ENCODE measurements at regions not wholly inside any gene's neighbourhood (a gene's known extent, or its start where the extent isn't known, plus 50 kb on each side); places are given as distances from the start of the nearest gene placed in this dataset.

DNA sequence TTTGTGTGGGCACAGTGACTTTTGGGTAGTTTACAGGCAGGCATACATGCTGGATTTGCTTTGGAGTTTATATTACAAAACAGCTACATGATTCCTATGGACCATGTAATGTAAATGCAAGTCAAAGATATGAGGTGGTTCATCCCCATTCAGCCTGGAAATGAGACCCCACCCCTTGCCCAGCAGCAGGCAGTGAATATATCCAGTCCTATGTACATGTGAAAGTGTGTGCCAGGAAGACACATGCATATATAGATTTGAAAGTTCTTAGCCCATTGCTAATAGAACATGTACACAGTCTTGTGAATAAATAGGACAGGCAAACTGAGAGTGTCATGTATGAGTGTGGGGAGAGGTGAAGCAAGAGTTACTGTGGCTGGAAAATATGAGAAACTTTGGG is 65.3 kb downstream of the FZD1 start (continued):
- TF ChIP-seq, protein P1, sequence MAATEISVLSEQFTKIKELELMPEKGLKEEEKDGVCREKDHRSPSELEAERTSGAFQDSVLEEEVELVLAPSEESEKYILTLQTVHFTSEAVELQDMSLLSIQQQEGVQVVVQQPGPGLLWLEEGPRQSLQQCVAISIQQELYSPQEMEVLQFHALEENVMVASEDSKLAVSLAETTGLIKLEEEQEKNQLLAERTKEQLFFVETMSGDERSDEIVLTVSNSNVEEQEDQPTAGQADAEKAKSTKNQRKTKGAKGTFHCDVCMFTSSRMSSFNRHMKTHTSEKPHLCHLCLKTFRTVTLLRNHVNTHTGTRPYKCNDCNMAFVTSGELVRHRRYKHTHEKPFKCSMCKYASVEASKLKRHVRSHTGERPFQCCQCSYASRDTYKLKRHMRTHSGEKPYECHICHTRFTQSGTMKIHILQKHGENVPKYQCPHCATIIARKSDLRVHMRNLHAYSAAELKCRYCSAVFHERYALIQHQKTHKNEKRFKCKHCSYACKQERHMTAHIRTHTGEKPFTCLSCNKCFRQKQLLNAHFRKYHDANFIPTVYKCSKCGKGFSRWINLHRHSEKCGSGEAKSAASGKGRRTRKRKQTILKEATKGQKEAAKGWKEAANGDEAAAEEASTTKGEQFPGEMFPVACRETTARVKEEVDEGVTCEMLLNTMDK (IDR thresholded peaks at IDR 0.05; ENCODE audit: borderline replicate concordance, insufficient read depth, low read depth, low read length, poor library complexity, severe bottlenecking) = no peak
- TF ChIP-seq, protein P2, sequence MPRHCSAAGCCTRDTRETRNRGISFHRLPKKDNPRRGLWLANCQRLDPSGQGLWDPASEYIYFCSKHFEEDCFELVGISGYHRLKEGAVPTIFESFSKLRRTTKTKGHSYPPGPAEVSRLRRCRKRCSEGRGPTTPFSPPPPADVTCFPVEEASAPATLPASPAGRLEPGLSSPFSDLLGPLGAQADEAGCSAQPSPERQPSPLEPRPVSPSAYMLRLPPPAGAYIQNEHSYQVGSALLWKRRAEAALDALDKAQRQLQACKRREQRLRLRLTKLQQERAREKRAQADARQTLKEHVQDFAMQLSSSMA (CRISPR knock-in tag; IDR thresholded peaks at IDR 0.05) = no peak
- TF ChIP-seq JUN (IDR thresholded peaks at IDR 0.05; ENCODE audit: borderline replicate concordance, low read depth, low read length) = no peak
- TF ChIP-seq JUN (CRISPR knock-in tag; IDR thresholded peaks at IDR 0.05; ENCODE audit: borderline replicate concordance) = no peak
- no peak for TF ChIP-seq FOS (IDR thresholded peaks at IDR 0.05; ENCODE audit: extremely low read depth, insufficient read length)

DNA sequence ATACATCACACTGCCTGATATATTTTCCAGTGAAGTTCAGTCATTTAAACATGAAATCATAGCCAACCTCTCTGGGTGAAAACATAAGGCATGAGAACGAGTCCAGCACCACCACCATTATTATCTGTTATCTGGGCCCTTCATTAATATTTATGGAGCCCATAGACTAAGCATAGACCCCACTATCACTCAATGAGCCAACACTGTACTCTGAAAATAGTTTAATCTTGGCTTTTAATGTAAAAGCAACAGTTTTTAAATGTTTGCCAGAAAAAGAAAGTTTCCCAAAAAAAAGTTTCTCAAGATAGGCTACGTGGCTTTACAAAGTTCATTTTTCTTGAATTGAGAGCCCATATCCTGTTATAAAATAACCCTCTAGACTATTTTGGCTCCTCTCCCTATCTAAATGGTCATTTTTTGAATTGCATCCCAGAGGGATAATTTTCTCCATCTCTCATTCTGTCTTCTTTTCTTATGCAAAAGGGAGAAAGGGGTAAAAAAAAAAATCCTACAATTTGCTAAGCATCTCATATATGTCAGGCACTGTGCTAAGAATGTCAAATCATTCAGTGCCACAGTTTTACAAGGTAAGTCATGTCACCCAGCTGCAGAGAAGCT is 66.1 kb downstream of the FZD1 start:
- BruUV-seq (replicated peaks) = no TSS peak
- Histone ChIP-seq H3K9me3 (replicated peaks; ENCODE audit: control insufficient read depth, insufficient read depth, low read depth, low read length) (no peaks in the 10 kb centered on the region), H3K4me2 (ENCODE audit: insufficient read depth, low read length) (no peak overlapping the region), H3K9me1 (ENCODE audit: control insufficient read depth, insufficient read depth, low read length) (no peaks in the 10 kb centered on the region), H3K4me1 (replicated peaks in 1 of 2; ENCODE audit: control insufficient read depth in 2 of 2, insufficient read depth in 2 of 2, low read length in 2 of 2) (peaks cover 0 to 4% of the 10 kb centered on the region in 2 experiments; a peak in 2 of 5 replicates), H3K27me3 (ENCODE audit: control insufficient read depth in 2 of 2, insufficient read depth in 2 of 2, low read length in 2 of 2) (no peaks in the 10 kb centered on the region; a peak in 2 of 5 replicates), H3K36me3 (ENCODE audit: control insufficient read depth, insufficient read depth, low read length) (no peaks in the 10 kb centered on the region), H4K20me1 (replicated peaks; ENCODE audit: control insufficient read depth, insufficient read depth, low read length) (no peaks in the 10 kb centered on the region), H3K9ac (ENCODE audit: insufficient read depth in 1 of 2, low read depth in 2 of 2, low read length in 2 of 2) (no peak overlapping the region), H3K4me3 (no peak overlapping the region), H2AFZ (ENCODE audit: low read depth, low read length) (no peak overlapping the region), H3K27ac (ENCODE audit: extremely low read depth, low read depth, low read length) (no peak overlapping the region), H3K79me2 (ENCODE audit: control insufficient read depth, insufficient read depth, low read length) (no peaks in the 10 kb centered on the region)
- DNase-seq (ENCODE audit: extremely low read depth in 1 of 4, low spot score in 3 of 4) = no peak
- ChIA-PET POLR2A (no interaction called here), CTCF (ENCODE audit: low intra/inter-chr PET ratio) (no interaction called here)
- in situ Hi-C loops (cut with MboI) = no loop called here
- intact Hi-C loops (cut with micrococcal nuclease) = no loop called here
- 8% methylated on average over 2 of the region's 2 CpGs for WGBS (ENCODE audit: insufficient coverage, low coverage, missing lambda C conversion rate)
- TF ChIP-seq POLR3A (IDR thresholded peaks at IDR 0.05; ENCODE audit: borderline replicate concordance, extremely low read depth, insufficient read depth, insufficient read length) (no peak), ZBTB1 (CRISPR knock-in tag; IDR thresholded peaks at IDR 0.05; ENCODE audit: borderline replicate concordance, low read depth) (no peak), YY1 (IDR thresholded peaks at IDR 0.05; ENCODE audit: borderline replicate concordance in 1 of 3, control insufficient read depth in 1 of 3, extremely low read depth in 1 of 3, insufficient read depth in 3 of 3, insufficient read length in 1 of 3, insufficient replicate concordance in 2 of 3, low read depth in 1 of 3, low read length in 2 of 3) (no peak), TAF7 (tag; IDR thresholded peaks at IDR 0.05) (no peak), ZNF232 (CRISPR knock-in tag; IDR thresholded peaks at IDR 0.05) (no peak), DPF2 (IDR thresholded peaks at IDR 0.05) (no peak)
- TF ChIP-seq, protein P3, sequence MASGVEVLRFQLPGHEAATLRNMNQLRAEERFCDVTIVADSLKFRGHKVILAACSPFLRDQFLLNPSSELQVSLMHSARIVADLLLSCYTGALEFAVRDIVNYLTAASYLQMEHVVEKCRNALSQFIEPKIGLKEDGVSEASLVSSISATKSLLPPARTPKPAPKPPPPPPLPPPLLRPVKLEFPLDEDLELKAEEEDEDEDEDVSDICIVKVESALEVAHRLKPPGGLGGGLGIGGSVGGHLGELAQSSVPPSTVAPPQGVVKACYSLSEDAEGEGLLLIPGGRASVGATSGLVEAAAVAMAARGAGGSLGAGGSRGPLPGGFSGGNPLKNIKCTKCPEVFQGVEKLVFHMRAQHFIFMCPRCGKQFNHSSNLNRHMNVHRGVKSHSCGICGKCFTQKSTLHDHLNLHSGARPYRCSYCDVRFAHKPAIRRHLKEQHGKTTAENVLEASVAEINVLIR (CRISPR knock-in tag; IDR thresholded peaks at IDR 0.05) = no peak
- FAIRE-seq = no peak
- ATAC-seq = no peak
